22Rv1 (cell line): ENCODE measurements at regions not wholly inside any gene's neighbourhood (a gene's known extent, or its start where the extent isn't known, plus 50 kb on each side); places are given as distances from the start of the nearest gene placed in this dataset.

Source experiments
- ZFX ChIP-seq: fragments of 450-650 bp; IDR thresholded peaks from 2 replicates; pipeline ENCODE4 v1.6.1; 2017; ENCODE audit warnings: antibody characterized with exemption, borderline replicate concordance
- TF ChIP-seq, protein P1 (sequence below): fragments of 450-650 bp; IDR thresholded peaks from 2 replicates; pipeline ENCODE4 v1.5.1; 2017; ENCODE audit warnings: mild to moderate bottlenecking

DNA sequence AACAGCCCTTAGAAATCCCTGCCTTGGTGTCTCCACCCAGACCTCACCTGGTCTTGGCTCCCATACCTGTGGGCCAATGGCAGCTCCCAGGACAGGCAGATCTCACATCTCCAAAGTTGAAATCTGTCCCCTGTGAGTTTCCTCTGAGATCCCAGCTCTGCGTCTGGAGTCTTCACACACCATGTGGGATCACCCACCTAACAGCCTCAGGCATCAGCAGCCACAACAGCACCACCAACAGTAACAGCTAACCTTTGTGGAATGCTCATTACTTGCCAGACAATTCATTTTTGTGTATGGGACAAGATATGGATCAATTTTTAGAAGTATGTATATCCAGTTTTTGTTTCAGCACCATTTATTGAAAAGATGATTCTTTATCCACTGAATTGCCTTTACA lies 523.2 kb downstream of the MATN1 start:
- TF ChIP-seq, protein P1, sequence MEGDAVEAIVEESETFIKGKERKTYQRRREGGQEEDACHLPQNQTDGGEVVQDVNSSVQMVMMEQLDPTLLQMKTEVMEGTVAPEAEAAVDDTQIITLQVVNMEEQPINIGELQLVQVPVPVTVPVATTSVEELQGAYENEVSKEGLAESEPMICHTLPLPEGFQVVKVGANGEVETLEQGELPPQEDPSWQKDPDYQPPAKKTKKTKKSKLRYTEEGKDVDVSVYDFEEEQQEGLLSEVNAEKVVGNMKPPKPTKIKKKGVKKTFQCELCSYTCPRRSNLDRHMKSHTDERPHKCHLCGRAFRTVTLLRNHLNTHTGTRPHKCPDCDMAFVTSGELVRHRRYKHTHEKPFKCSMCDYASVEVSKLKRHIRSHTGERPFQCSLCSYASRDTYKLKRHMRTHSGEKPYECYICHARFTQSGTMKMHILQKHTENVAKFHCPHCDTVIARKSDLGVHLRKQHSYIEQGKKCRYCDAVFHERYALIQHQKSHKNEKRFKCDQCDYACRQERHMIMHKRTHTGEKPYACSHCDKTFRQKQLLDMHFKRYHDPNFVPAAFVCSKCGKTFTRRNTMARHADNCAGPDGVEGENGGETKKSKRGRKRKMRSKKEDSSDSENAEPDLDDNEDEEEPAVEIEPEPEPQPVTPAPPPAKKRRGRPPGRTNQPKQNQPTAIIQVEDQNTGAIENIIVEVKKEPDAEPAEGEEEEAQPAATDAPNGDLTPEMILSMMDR = no peak
- no peak for TF ChIP-seq ZFX
